ENCODE measurements at regions not wholly inside any gene's neighbourhood (a gene's known extent, or its start where the extent isn't known, plus 50 kb on each side); places are given as distances from the start of the nearest gene placed in this dataset.

- ATAC-seq: no peak
- TF ChIP-seq CSDC2 (CRISPR knock-in tag; IDR thresholded peaks at IDR 0.05) (no peak), RARB (CRISPR knock-in tag; IDR thresholded peaks at IDR 0.05) (no peak), ISL1 (CRISPR knock-in tag; IDR thresholded peaks at IDR 0.05) (no peak), CREB5 (CRISPR knock-in tag; IDR thresholded peaks at IDR 0.05; ENCODE audit: low read depth) (no peak), ZC3H10 (CRISPR knock-in tag; IDR thresholded peaks at IDR 0.05) (no peak), PPARA (CRISPR knock-in tag; IDR thresholded peaks at IDR 0.05; ENCODE audit: borderline replicate concordance) (no peak), BACH2 (CRISPR knock-in tag; IDR thresholded peaks at IDR 0.05; ENCODE audit: borderline replicate concordance) (no peak), TSHZ2 (CRISPR knock-in tag; IDR thresholded peaks at IDR 0.05) (no peak), ESRRG (CRISPR knock-in tag; IDR thresholded peaks at IDR 0.05) (no peak), ZNF565 (CRISPR knock-in tag; conservative IDR thresholded peaks at IDR 0.05; ENCODE audit: low read depth) (no peak), CSRNP3 (CRISPR knock-in tag; IDR thresholded peaks at IDR 0.05) (no peak), ZNF8 (CRISPR knock-in tag; IDR thresholded peaks at IDR 0.05) (no peak), ZNF70 (CRISPR knock-in tag; IDR thresholded peaks at IDR 0.05) (no peak), SNAI2 (CRISPR knock-in tag; IDR thresholded peaks at IDR 0.05) (no peak), TCF4 (CRISPR knock-in tag; IDR thresholded peaks at IDR 0.05; ENCODE audit: borderline replicate concordance) (no peak)
- TF ChIP-seq, protein P1, sequence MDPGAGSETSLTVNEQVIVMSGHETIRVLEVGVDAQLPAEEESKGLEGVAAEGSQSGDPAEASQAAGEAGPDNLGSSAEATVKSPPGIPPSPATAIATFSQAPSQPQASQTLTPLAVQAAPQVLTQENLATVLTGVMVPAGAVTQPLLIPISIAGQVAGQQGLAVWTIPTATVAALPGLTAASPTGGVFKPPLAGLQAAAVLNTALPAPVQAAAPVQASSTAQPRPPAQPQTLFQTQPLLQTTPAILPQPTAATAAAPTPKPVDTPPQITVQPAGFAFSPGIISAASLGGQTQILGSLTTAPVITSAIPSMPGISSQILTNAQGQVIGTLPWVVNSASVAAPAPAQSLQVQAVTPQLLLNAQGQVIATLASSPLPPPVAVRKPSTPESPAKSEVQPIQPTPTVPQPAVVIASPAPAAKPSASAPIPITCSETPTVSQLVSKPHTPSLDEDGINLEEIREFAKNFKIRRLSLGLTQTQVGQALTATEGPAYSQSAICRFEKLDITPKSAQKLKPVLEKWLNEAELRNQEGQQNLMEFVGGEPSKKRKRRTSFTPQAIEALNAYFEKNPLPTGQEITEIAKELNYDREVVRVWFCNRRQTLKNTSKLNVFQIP (CRISPR knock-in tag; IDR thresholded peaks at IDR 0.05; ENCODE audit: borderline replicate concordance, low read depth): no peak
These were observed 1316.8 kb upstream of the B3GALT2 start for GRCh38 chr1:194503209-194503608.

- TF ChIP-seq ZFP30 (CRISPR knock-in tag; IDR thresholded peaks at IDR 0.05): no peak
- no peak for TF ChIP-seq PPARA (CRISPR knock-in tag; IDR thresholded peaks at IDR 0.05; ENCODE audit: borderline replicate concordance)
- TF ChIP-seq TOX (CRISPR knock-in tag; IDR thresholded peaks at IDR 0.05; ENCODE audit: borderline replicate concordance): no peak
- TF ChIP-seq ISL1 (CRISPR knock-in tag; IDR thresholded peaks at IDR 0.05): no peak
- ATAC-seq: no peak
These were observed 1309.0 kb upstream of the B3GALT2 start for GRCh38 chr1:194495434-194495833.

GRCh38 chr1:194487172-194487571, 1300.8 kb upstream of the B3GALT2 start:
- no peak for ATAC-seq
- TF ChIP-seq ZNF565 (CRISPR knock-in tag; conservative IDR thresholded peaks at IDR 0.05; ENCODE audit: low read depth) (no peak), ZC3H10 (CRISPR knock-in tag; IDR thresholded peaks at IDR 0.05) (no peak), TCF4 (CRISPR knock-in tag; IDR thresholded peaks at IDR 0.05; ENCODE audit: borderline replicate concordance) (no peak), SNAI2 (CRISPR knock-in tag; IDR thresholded peaks at IDR 0.05) (no peak), ISL1 (CRISPR knock-in tag; IDR thresholded peaks at IDR 0.05) (no peak), ARNTL (CRISPR knock-in tag; IDR thresholded peaks at IDR 0.05; ENCODE audit: borderline replicate concordance, low read depth) (no peak), ZFP30 (CRISPR knock-in tag; IDR thresholded peaks at IDR 0.05) (no peak), TSHZ2 (CRISPR knock-in tag; IDR thresholded peaks at IDR 0.05) (no peak), ZFP3 (CRISPR knock-in tag; IDR thresholded peaks at IDR 0.05) (no peak)
